Dermis blood vessel endothelial cell (primary cell): ENCODE measurements at regions not wholly inside any gene's neighbourhood (a gene's known extent, or its start where the extent isn't known, plus 50 kb on each side); places are given as distances from the start of the nearest gene placed in this dataset.
A peak's percentile ranks its signal among the peaks of the same experiment; 100 is the strongest.

ENCODE experiments used
- DNase-seq: peaks from one replicate; pipeline ENCODE4 v3.0.0; 2010

GRCh38 chr14:51780741-51781140 lies 79.7 kb upstream of the GNG2 start:
- DNase-seq: peak; percentile 43

- no peak for DNase-seq
Observed at GRCh38 chr14:51781381-51781780, 79.0 kb upstream of the GNG2 start.

GRCh38 chr14:51782435-51782834 lies 78.0 kb upstream of the GNG2 start:
- DNase-seq: no peak

- no peak for DNase-seq
Observed at GRCh38 chr14:51783765-51784164, 76.6 kb upstream of the GNG2 start.

- no peak for DNase-seq
Observed at GRCh38 chr14:51784466-51784865, 75.9 kb upstream of the GNG2 start.

GRCh38 chr14:51786227-51786626 lies 74.2 kb upstream of the GNG2 start:
- DNase-seq: no peak

- DNase-seq: no peak
Observed at GRCh38 chr14:51787352-51787751, 73.1 kb upstream of the GNG2 start.

- DNase-seq: no peak
Observed at GRCh38 chr14:51789114-51789513, 71.3 kb upstream of the GNG2 start.

GRCh38 chr14:51789596-51789995 lies 70.8 kb upstream of the GNG2 start:
- no peak for DNase-seq

GRCh38 chr14:51792809-51793208 lies 67.6 kb upstream of the GNG2 start:
- DNase-seq: no peak

GRCh38 chr14:51805541-51805940 lies 54.9 kb upstream of the GNG2 start:
- DNase-seq: no peak

- DNase-seq: no peak
Observed at GRCh38 chr14:51806026-51807023, 54.1 kb upstream of the GNG2 start.

GRCh38 chr14:51807356-51807755 lies 53.1 kb upstream of the GNG2 start:
- no peak for DNase-seq
